ENCODE measurements at regions not wholly inside any gene's neighbourhood (a gene's known extent, or its start where the extent isn't known, plus 50 kb on each side); places are given as distances from the start of the nearest gene placed in this dataset.

DNA sequence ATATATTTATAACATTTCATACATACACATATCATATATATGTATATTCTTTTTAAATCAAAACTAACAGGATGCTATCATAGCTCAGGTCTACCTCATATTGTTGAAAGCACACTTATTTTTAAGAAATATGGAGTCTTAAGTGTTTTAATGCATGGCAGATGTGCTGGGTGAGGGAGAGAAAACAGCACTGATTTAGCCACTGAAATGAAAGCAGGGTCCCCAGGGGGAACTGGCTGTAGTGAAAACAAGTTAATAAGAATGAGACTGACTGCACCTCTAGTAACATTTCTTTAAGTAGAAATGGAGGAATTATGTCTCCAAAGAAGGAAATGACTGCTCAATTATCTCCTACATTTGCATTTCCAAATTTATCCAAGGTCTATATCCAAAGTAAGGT lies 857.8 kb downstream of the DCDC2C start:
- Mint-ChIP-seq H3K9me3 (peaks cover 21% of the 10 kb centered on the region), H3K27ac (ENCODE audit: low read depth) (no peak overlapping the region), H3K4me1 (no peaks in the 10 kb centered on the region), H3K36me3 (ENCODE audit: insufficient read depth) (no peaks in the 10 kb centered on the region), H3K27me3 (no peaks in the 10 kb centered on the region), H3K4me3 (no peak overlapping the region)
- no peak for DNase-seq (ENCODE audit: low spot score in 2 of 2)
- no peak for ATAC-seq (replicated peaks; ENCODE audit: extremely low read depth, poor library complexity, severe bottlenecking)

DNA sequence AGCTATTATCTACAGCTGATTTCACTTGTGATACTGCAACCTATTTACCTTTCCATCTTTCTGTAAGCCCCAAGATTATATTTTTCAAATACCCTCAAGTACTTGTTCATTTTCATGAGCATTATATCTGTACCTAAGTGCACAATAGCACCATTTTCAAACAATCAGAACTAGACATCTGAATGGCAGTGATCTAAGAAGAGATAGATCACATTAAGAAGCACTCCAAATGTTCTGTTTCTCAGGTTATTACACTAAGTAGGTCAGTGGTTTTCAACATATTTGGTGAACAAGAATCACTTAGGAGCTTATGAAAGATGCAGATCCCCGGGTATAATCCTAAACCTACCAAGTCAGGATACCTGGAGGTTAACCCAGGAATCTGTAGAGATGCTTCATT lies 872.7 kb downstream of the DCDC2C start:
- no peaks in the 10 kb centered on the region for H3K27me3 Mint-ChIP-seq
- no peak for ATAC-seq (replicated peaks; ENCODE audit: extremely low read depth, poor library complexity, severe bottlenecking)
- H3K4me3 Mint-ChIP-seq: no peak overlapping the region
- H3K36me3 Mint-ChIP-seq (ENCODE audit: insufficient read depth): no peaks in the 10 kb centered on the region
- H3K27ac Mint-ChIP-seq (ENCODE audit: low read depth): no peak overlapping the region
- H3K9me3 Mint-ChIP-seq: peaks cover 9% of the 10 kb centered on the region
- no peak for DNase-seq (ENCODE audit: low spot score in 2 of 2)
- no peaks in the 10 kb centered on the region for H3K4me1 Mint-ChIP-seq

DNA sequence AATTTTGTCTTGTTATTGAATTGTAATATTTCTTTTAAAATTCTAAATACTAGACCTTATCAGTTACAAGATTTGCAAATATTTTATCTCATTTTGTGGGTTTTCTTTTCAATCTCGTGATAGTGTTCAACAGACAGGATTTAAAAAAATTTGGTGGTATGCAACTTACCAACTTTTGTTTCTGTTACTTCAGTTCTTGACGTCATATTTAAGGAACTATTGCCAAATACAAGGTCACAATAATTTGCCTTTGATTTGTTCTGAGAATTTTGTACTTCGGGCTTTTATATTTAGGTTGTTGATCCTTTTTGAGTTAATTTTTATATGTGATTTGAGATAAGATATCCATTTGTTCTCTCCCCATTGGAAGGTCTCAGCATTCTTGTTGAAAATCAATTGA lies 876.6 kb downstream of the DCDC2C start:
- H3K27me3 Mint-ChIP-seq: no peaks in the 10 kb centered on the region
- DNase-seq (ENCODE audit: low spot score in 2 of 2): no peak
- H3K4me3 Mint-ChIP-seq: no peak overlapping the region
- H3K4me1 Mint-ChIP-seq: no peaks in the 10 kb centered on the region
- peaks cover 8% of the 10 kb centered on the region for H3K9me3 Mint-ChIP-seq
- no peaks in the 10 kb centered on the region for H3K36me3 Mint-ChIP-seq (ENCODE audit: insufficient read depth)
- H3K27ac Mint-ChIP-seq (ENCODE audit: low read depth): no peak overlapping the region
- ATAC-seq (replicated peaks; ENCODE audit: extremely low read depth, poor library complexity, severe bottlenecking): no peak

GRCh38 chr2:4585057-4585635 lies 881.8 kb downstream of the DCDC2C start:
- H3K4me3 Mint-ChIP-seq: no peak overlapping the region
- DNase-seq (ENCODE audit: low spot score in 2 of 2): no peak
- H3K9me3 Mint-ChIP-seq: peaks cover 29% of the 10 kb centered on the region
- no peak overlapping the region for H3K27ac Mint-ChIP-seq (ENCODE audit: low read depth)
- no peaks in the 10 kb centered on the region for H3K27me3 Mint-ChIP-seq
- no peak for ATAC-seq (replicated peaks; ENCODE audit: extremely low read depth, poor library complexity, severe bottlenecking)
- H3K36me3 Mint-ChIP-seq (ENCODE audit: insufficient read depth): no peaks in the 10 kb centered on the region
- H3K4me1 Mint-ChIP-seq: no peaks in the 10 kb centered on the region

DNA sequence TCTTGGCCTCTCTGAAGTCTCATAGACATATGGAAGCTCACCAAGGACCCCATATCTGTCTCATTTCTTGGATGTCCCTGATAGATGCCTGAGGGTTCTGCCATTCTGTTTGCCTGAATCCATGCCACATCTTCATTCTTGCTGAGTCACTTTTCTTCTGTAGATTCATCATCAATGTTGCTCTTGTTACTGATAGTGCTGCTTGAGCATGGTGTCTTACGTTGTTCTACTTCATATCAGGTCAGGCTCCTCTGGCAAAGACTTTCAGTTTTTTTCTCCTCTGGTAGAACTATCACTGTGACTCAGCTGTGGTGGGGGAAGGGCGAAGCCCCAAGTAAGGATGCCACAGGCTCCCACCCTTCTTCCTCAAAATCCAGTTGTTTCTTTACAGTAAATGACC lies 885.2 kb downstream of the DCDC2C start:
- H3K27ac Mint-ChIP-seq (ENCODE audit: low read depth): no peak overlapping the region
- ATAC-seq (replicated peaks; ENCODE audit: extremely low read depth, poor library complexity, severe bottlenecking): no peak
- no peaks in the 10 kb centered on the region for H3K36me3 Mint-ChIP-seq (ENCODE audit: insufficient read depth)

GRCh38 chr2:4591261-4591660 lies 887.9 kb downstream of the DCDC2C start:
- Mint-ChIP-seq H3K4me3 (no peak overlapping the region), H3K4me1 (no peaks in the 10 kb centered on the region), H3K9me3 (peaks cover 30% of the 10 kb centered on the region), H3K36me3 (ENCODE audit: insufficient read depth) (no peaks in the 10 kb centered on the region), H3K27ac (ENCODE audit: low read depth) (no peak overlapping the region), H3K27me3 (no peaks in the 10 kb centered on the region)
- DNase-seq (ENCODE audit: low spot score in 2 of 2): no peak
- no peak for ATAC-seq (replicated peaks; ENCODE audit: extremely low read depth, poor library complexity, severe bottlenecking)

More for the DNA sequence above, 885.2 kb downstream of the DCDC2C start:
- Mint-ChIP-seq H3K9me3 (peaks cover 28% of the 10 kb centered on the region), H3K4me3 (no peak overlapping the region), H3K4me1 (no peaks in the 10 kb centered on the region), H3K27me3 (no peaks in the 10 kb centered on the region)
- DNase-seq (ENCODE audit: low spot score in 2 of 2): no peak

GRCh38 chr2:4597400-4597799 lies 894.0 kb downstream of the DCDC2C start:
- DNase-seq (ENCODE audit: low spot score in 2 of 2) (no peak), ATAC-seq (replicated peaks; ENCODE audit: extremely low read depth, poor library complexity, severe bottlenecking) (no peak)
- no peak overlapping the region for H3K27ac Mint-ChIP-seq (ENCODE audit: low read depth)
- H3K4me1 Mint-ChIP-seq: no peaks in the 10 kb centered on the region
- H3K36me3 Mint-ChIP-seq (ENCODE audit: insufficient read depth): no peaks in the 10 kb centered on the region
- peaks cover 14% of the 10 kb centered on the region for H3K9me3 Mint-ChIP-seq
- no peak overlapping the region for H3K4me3 Mint-ChIP-seq
- no peaks in the 10 kb centered on the region for H3K27me3 Mint-ChIP-seq

GRCh38 chr2:4604767-4605166 lies 901.4 kb downstream of the DCDC2C start:
- ATAC-seq (replicated peaks; ENCODE audit: extremely low read depth, poor library complexity, severe bottlenecking): no peak
- Mint-ChIP-seq H3K4me1 (no peaks in the 10 kb centered on the region), H3K4me3 (no peak overlapping the region), H3K27ac (ENCODE audit: low read depth) (no peak overlapping the region), H3K9me3 (peaks cover 6% of the 10 kb centered on the region), H3K27me3 (no peaks in the 10 kb centered on the region), H3K36me3 (ENCODE audit: insufficient read depth) (no peaks in the 10 kb centered on the region)
- no peak for DNase-seq (ENCODE audit: low spot score in 2 of 2)

GRCh38 chr2:4618141-4618540 lies 914.8 kb downstream of the DCDC2C start:
- H3K4me3 Mint-ChIP-seq: no peak overlapping the region
- DNase-seq (ENCODE audit: low spot score in 2 of 2) (no peak), ATAC-seq (replicated peaks; ENCODE audit: extremely low read depth, poor library complexity, severe bottlenecking) (no peak)
- H3K4me1 Mint-ChIP-seq: no peaks in the 10 kb centered on the region
- no peak overlapping the region for H3K27ac Mint-ChIP-seq (ENCODE audit: low read depth)
- no peaks in the 10 kb centered on the region for H3K36me3 Mint-ChIP-seq (ENCODE audit: insufficient read depth)
- no peaks in the 10 kb centered on the region for H3K27me3 Mint-ChIP-seq
- H3K9me3 Mint-ChIP-seq: peaks cover 13% of the 10 kb centered on the region

DNA sequence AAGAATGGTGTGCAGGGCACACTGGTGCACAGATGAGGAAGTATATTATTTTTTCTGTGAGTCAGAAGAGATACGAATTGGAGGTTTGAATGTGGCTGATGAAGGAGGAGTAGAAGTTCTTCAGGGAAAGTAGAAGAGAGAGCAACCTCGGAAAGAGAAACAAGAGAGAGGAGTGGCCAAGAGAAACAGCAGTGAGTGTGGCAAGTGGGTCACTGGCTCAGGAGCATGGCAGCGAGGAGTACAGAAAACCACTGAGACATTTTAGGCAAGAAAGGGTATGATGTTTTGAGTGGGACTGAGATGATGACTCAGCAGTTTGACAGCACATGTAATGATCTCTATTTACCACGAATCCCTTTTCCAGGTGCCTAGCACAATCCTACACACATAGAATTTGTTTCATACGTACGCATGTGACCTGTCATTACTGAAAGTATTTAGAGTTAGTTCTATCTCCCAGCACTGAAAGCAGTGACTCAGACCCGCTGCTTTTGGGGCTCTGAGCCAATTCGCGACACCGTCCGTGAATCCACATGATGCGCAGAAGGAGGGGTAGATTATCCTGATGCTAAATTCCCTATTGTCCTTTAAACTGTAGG lies 915.4 kb downstream of the DCDC2C start:
- H3K27me3 Mint-ChIP-seq: no peaks in the 10 kb centered on the region
- no peaks in the 10 kb centered on the region for H3K4me1 Mint-ChIP-seq
- no peak overlapping the region for H3K27ac Mint-ChIP-seq (ENCODE audit: low read depth)
- peaks cover 16% of the 10 kb centered on the region for H3K9me3 Mint-ChIP-seq
- ATAC-seq (replicated peaks; ENCODE audit: extremely low read depth, poor library complexity, severe bottlenecking) (no peak), DNase-seq (ENCODE audit: low spot score in 2 of 2) (no peak)
- no peaks in the 10 kb centered on the region for H3K36me3 Mint-ChIP-seq (ENCODE audit: insufficient read depth)
- no peak overlapping the region for H3K4me3 Mint-ChIP-seq

GRCh38 chr2:4628998-4629501 lies 925.7 kb downstream of the DCDC2C start:
- Mint-ChIP-seq H3K4me1 (no peaks in the 10 kb centered on the region), H3K9me3 (peaks cover 9% of the 10 kb centered on the region), H3K27ac (ENCODE audit: low read depth) (no peak overlapping the region), H3K36me3 (ENCODE audit: insufficient read depth) (peaks cover 3% of the 10 kb centered on the region), H3K4me3 (no peak overlapping the region), H3K27me3 (no peaks in the 10 kb centered on the region)
- no peak for ATAC-seq (replicated peaks; ENCODE audit: extremely low read depth, poor library complexity, severe bottlenecking)
- DNase-seq (ENCODE audit: low spot score in 2 of 2): no peak

DNA sequence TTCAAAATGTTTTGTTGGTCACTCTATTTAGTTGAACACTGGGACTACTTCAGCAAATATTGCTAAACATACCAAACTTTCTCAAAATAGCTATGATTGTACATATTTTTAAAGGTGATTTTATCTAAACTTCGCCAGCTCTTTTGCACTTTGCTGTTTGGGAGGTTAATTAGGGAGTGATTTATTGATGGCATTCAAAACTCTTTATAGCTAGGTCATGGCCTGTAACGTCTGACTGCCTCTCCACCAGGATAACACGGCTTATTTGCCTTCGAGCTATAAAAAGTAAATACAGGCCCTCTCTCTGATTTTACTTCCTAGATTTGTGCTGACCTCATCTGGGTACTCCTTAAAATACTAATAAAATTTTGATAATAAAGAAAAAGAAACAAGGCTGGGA lies 931.9 kb downstream of the DCDC2C start:
- Mint-ChIP-seq H3K27ac (ENCODE audit: low read depth) (no peak overlapping the region), H3K4me1 (no peaks in the 10 kb centered on the region), H3K36me3 (ENCODE audit: insufficient read depth) (no peaks in the 10 kb centered on the region), H3K4me3 (no peak overlapping the region), H3K9me3 (peaks cover 18% of the 10 kb centered on the region), H3K27me3 (no peaks in the 10 kb centered on the region)
- DNase-seq (ENCODE audit: low spot score in 2 of 2) (no peak), ATAC-seq (replicated peaks; ENCODE audit: extremely low read depth, poor library complexity, severe bottlenecking) (no peak)

DNA sequence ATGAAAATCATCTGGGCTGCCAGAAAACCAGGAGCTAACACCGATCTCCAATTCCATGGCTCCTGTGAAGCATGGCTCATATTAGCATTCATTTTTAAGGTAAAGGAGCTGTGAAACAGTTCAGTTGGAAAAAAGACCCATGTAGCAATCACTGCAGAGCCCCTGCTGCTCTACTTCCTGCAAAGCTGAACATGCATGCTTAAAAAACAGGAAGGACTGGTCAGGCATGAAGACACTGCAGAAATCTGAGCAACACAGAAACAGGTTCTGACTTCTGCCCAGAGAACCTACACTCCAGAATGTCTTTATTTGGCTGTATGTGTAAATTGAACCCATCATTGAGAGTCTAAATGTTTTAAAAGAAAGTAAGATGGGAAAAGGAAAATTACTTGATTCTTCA lies 950.6 kb downstream of the DCDC2C start:
- Mint-ChIP-seq H3K27ac (ENCODE audit: low read depth) (no peak overlapping the region), H3K9me3 (peaks cover 22% of the 10 kb centered on the region), H3K36me3 (ENCODE audit: insufficient read depth) (no peaks in the 10 kb centered on the region), H3K27me3 (no peaks in the 10 kb centered on the region), H3K4me1 (no peaks in the 10 kb centered on the region), H3K4me3 (no peak overlapping the region)
- ATAC-seq (replicated peaks; ENCODE audit: extremely low read depth, poor library complexity, severe bottlenecking) (no peak), DNase-seq (ENCODE audit: low spot score in 2 of 2) (no peak)
